Breast epithelium (tissue), 3 donors: ENCODE measurements at regions not wholly inside any gene's neighbourhood (a gene's known extent, or its start where the extent isn't known, plus 50 kb on each side); places are given as distances from the start of the nearest gene placed in this dataset.
"Not testable (repeated sequence)": the region's sequence is repeated elsewhere in the genome, so short reads cannot be mapped to it uniquely, and the experiment has no call there.

Experiments used
- CTCF ChIP-seq, 3 donors: fragments of 450-650 bp; IDR thresholded peaks; one replicate each; pipeline ENCODE4 v1.5.1; 2016 to 2017; ENCODE audit warnings: antibody characterized with exemption in 3 of 3, mild to moderate bottlenecking in 3 of 3, moderate library complexity in 3 of 3
- POLR2AphosphoS5 ChIP-seq, 3 donors: sonication (generic); formaldehyde crosslinking; IDR thresholded peaks; one replicate each; pipeline ENCODE4 v1.6.1; 2017; ENCODE audit warnings: antibody characterized with exemption in 3 of 3

GRCh38 chr4:43505823-43506222, 613.3 kb downstream of the GRXCR1 start:
- not testable (repeated sequence) for TF ChIP-seq POLR2AphosphoS5, CTCF (IDR thresholded peaks at IDR 0.05)
